ENCODE measurements at regions not wholly inside any gene's neighbourhood (a gene's known extent, or its start where the extent isn't known, plus 50 kb on each side); places are given as distances from the start of the nearest gene placed in this dataset.
"Not testable (repeated sequence)": the region's sequence is repeated elsewhere in the genome, so short reads cannot be mapped to it uniquely, and the experiment has no call there.

GRCh38 chr6:100322886-100323285, 141.8 kb downstream of the SIM1 start:
- DNase-seq (ENCODE audit: low spot score), result no peak

- DNase-seq (ENCODE audit: low spot score), result no peak
Measured at GRCh38 chr6:100320686-100321085, 144.0 kb downstream of the SIM1 start.

DNA sequence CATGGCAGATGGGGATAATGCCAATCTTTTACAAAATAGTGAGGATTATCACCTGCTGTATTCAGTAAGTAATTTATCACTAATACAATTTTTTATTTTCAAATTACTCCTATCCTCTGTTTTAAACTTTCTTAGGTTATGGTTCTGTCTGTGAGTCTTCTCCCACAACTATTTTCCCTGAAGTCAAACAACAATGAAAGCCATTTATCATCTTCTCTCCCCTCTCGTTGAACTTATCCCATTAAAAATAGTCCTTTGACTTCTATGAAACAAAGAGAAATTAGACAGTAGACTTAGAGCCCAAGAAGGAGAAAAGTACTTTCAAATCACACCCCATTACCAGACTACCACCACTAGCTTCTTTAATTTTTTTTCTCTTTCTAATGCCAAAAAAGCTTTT, 147.7 kb downstream of the SIM1 start:
- no peak for DNase-seq (ENCODE audit: low spot score)

GRCh38 chr6:100314186-100314585, 150.5 kb downstream of the SIM1 start:
- DNase-seq (ENCODE audit: low spot score), result no peak

GRCh38 chr6:100311707-100312251, 152.9 kb downstream of the SIM1 start:
- no peak for DNase-seq (ENCODE audit: low spot score)

DNA sequence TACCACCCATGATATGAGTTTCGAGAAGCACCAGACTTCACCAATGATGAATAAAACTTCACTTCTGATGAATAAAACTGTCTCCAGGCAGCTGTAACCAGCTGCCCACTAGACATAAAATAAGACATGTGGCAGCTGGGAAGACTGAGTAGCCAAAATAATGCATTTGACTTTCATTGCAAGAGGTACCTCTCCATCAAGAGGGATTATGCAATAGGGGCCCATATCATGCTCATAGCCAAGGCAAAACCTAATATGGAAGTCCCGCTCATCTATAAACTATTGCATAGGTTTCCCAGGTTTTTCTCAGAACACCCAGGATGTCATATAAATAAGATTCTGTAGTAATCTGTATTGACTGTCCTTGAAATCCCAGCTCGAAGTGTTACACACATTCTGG, 155.5 kb downstream of the SIM1 start:
- DNase-seq (ENCODE audit: low spot score), result no peak

DNA sequence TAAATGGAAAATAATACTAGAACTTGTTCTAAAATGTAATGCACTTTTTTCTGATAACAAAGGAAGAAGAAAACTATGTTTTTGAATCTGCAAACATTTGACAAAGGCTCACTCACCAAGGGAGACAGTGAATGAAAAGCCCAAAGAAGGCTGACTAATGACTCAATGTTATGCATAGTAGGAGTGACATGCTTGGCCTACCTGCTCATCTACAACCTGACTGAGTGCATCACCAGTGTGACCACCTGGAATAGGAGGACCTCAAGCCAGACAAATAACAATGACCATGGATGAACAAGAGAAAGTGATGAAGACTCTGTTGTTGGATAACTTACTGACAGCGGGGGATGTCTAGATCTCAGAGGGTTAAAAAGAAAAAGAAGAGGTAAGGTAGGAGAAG, 157.2 kb downstream of the SIM1 start:
- DNase-seq (ENCODE audit: low spot score), result no peak

DNA sequence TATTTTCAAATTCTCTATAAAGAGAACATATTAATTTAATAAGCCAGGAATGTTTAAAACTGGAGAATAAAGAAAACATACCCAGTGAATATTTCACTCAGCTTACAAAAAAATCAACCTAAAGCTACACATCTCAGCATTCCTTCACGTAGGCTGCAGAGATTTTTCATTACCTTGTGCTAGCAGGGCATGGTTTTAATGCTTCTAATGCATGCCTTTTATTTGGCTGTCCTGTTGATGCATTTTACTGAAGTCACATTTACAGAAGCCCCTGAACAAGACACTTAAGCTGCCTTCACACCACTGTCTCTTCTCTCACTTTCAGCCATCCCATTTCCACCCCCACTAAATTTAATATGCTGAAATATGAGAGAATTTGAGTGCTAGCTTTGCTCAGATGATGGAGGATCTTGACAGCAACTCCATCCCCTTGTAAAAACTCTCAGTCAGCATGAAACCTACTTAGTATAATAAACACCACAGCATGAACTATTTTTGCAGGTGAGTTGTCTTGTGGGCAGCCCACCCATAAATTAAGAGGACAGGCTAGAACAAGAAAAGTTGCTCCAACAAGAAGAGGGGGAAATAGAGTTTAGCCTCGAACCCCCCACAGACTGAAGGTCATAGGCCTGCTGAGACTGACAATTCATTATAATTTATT, 159.4 kb downstream of the SIM1 start:
- DNase-seq (ENCODE audit: low spot score), result no peak

DNA sequence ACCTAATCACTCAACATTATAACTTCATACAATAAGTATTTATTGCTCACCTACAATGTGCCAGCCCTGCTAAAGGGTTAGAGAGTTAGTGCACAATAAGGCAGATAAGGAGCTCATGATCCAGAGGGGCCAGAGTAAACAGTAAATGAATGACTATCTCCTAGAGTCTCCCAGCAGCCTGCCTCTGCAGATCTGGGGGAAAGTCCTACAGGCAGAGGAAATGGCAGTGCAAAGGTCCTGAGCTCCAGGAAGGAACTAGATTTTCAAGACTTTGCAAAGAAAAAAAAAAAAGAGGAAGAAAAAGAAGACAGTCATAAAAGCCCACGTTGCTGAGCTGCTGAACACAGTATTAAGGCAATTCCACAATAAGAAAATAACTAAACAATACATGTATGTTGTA, 160.1 kb downstream of the SIM1 start:
- DNase-seq (ENCODE audit: low spot score), result no peak

GRCh38 chr6:100301731-100302130, 163.0 kb downstream of the SIM1 start:
- DNase-seq (ENCODE audit: low spot score), result no peak

DNA sequence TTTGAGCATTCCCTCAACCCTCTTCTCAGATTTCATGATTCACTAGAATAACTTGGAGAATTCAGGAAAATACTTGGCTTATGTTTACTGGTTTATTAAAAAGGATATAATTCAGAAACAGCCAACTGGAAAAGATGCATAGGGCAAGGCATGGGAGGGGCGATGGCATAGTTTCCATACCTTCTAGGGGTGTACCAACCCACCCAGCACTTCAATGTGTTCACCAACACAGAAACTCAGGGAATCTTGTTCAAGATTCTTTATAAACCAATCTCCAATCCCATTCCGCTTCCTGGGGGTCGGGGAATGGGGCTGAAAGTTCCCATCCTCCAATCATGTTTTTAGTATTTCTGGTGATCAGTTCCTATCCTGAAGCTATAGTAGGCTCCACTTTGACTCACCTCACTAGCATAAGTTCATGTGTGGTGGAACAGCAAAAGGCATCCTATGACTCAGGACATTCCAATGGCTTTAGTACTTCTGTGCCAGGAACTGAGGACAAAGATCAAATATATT, 164.4 kb downstream of the SIM1 start:
- DNase-seq (ENCODE audit: low spot score), result peak; percentile 79

DNA sequence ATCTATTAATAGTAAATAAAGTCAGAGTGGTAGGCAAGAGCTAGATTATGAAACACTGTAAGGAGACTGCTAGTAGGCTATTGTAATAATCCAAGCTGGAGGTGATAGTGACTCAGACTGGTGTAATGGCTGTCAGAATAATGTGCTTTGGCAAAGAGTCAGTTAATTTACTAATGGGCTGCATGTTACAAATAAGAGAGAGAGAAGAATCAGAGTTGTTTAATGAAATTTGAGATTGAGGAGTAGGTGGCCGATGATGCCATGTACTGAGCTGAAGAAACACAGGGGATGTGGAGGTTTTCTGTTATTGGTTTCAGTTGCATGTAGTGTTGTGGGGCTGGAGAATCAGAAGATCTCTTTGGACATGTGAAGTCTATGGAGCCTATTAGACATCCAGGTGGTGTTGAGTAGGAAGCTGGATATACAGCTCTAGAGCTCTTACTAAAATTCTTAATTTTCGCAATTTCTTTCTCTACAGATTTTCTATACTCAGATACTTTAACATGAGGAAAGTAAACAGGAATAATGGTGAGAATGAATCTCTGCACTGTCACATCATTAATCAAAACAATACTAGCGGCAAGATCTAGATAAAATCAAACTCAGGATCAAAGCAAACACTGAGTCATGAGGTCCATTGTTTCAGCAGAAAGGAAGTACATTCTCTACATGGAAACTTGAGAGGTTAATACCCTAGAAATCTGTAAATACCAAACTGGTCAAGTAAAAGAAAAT, 167.7 kb downstream of the SIM1 start:
- peak; percentile 59 for DNase-seq (ENCODE audit: low spot score)

DNA sequence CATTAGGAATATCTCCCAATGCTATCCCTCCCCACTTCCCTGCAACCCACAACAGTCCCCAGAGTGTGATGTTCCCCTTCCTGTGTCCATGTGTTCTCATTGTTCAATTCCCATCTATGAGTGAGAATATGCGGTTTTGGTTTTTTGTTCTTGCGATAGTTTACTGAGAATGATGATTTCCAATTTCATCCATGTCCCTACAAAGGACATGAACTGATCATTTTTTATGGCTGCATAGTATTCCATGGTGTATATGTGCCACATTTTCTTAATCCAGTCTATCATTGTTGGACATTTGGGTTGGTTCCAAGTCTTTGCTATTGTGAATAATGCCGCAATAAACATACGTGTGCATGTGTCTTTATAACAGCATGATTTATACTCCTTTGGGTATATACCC, 169.5 kb downstream of the SIM1 start:
- DNase-seq (ENCODE audit: low spot score), result not testable (repeated sequence)

- DNase-seq (ENCODE audit: low spot score), result no peak
Measured at GRCh38 chr6:100289285-100289684, 175.4 kb downstream of the SIM1 start.

DNA sequence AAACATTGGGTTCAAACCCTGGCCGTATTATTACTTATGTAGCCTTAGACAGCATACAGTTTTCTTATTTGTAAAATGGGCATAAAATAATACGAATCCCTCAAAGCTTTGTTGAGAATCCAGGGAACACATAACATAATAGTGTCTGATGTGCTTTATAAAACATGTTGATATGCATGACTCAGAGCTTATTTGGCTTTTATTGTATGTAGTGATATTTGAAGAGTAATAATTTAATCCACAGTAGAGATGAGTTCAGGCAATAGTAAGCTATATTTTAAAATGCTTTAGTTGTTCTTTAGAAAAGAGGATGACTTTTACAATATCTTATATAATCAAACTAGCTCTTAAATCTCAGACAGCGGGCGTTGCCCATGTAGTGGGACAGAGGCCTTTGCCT, 176.4 kb downstream of the SIM1 start:
- DNase-seq (ENCODE audit: low spot score), result no peak

DNA sequence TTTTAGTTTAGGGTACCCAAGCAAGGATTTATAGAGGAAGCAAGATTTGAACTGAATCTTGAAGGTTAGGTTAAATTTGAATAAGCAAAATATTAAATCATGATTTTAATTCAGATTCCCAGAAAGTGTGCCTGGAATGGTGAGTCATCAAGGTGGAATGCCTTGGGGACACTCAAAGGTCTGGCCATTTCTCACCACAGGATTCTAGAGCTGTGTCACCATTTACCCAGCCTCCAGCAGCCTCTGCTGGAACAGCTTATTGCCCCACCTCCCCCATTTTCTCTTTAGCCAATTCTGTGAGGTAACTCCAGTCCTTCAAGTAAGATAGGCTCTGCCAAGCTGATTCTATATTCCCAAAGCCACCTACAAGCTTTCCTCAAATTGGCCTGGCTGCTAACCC, 181.4 kb downstream of the SIM1 start:
- peak; percentile 59 for DNase-seq (ENCODE audit: low spot score)

DNA sequence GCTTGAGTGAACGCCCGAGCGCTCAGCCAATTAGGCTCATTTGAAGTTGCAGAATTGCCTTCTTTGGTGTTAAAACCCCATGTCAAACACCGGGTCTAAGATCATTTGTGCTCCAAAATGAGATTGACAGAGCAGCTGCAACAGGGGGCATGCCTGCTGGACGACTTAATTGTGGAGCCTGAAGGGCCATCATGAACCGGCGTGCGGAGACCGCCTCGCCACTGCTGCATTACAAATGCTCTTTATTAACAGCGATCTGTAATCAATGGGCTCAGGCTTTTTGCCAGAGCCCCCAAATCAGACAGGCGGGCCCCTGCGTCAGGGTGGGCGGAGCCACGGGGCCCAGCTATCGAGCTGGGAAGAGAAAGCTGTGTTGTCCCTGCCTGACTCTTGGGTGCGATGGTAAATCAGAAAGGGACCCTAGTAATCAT, 183.2 kb downstream of the SIM1 start:
- DNase-seq (ENCODE audit: low spot score), result peak; percentile 20

DNA sequence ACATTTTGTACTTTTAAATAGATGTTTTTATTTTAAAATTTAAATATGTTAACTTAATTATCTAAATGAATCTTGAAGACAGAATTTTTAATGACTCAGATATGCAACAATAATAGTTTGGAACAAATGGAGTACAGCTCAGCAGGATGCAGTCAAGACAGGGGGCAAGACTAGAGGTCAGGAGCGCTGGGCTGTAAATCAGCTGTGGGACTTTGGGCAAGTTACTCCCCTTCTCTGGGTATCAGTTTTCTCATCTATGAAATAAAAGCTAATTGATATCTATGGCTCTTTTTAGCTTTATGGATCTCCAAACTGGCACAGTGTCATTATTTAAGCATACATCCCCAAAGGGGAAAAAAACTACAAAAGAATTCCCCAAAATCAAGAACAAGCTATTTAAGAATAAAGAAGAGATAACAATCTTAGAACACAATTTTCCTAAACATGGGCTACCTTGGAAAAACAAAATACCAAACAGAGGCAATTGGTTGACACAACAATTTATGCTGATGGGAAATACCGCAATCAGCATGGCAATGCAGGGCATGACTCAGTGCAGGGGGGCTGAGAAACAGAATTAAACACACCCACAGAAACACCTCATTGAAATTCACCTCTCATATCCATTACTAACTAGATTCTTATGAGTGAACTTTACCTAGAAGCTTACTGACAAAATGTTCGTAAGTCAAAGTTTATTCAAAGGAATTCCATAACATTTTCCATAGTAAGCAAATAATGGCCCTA, 188.2 kb downstream of the SIM1 start:
- DNase-seq (ENCODE audit: low spot score), result no peak

DNA sequence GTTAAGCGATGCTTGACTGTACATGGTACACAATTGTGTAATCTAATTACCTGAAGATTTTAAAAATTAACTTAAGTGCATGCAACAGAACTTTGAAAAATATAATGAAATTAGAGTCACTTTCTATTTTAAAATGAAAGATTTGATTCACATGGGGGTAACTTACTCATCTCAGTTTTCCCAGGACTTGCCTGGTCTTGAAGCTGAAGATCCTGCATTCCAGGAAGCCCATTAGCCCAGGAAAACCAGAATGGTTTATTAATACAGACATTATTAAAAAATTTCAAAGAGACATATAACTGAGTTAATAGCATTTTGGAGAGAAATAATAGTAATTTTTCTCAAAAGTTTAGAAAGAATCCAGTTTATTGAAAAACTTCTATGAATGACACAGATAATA, 190.6 kb downstream of the SIM1 start:
- no peak for DNase-seq (ENCODE audit: low spot score)

DNA sequence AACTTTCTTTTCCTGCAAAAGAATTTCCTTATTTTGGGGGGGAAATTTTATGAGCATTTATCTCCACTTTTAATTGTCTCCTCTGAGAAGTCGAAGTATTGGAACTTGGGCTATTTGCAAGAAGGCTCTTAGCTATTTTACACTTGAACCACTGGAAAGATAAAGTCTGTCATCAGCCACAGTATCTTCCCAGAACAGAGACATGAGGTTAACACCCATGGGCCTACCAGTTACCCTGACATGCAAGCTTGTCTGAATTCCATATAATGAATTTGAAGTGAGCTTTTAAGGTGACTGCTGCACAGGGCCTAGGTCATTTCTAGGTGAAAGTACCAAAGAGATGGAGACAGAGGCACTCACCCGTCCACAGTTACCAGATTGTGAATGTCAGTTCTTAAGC, 193.1 kb downstream of the SIM1 start:
- DNase-seq (ENCODE audit: low spot score), result no peak

DNA sequence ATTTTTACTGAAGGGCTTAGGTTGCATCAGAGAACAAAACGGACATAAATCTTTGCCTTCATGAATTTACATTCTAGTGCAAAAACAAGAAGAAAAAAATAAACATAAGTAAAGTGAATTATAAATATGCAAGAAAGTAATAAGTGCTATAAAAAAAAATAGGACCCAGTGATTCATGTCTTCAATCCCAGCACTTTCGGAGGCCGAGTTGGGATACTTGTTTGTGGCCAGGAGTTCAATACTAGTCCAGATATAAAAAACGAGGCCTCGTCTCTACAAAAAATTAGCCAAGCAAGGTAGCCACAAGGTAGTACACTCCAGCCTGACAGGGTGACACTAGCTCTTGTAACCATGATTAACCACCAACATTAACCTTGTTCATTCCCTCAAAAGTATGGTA, 193.5 kb downstream of the SIM1 start:
- DNase-seq (ENCODE audit: low spot score), result no peak

GRCh38 chr6:100269189-100269588, 195.5 kb downstream of the SIM1 start:
- DNase-seq (ENCODE audit: low spot score), result peak; percentile 62

GRCh38 chr6:100268326-100268725, 196.4 kb downstream of the SIM1 start:
- DNase-seq (ENCODE audit: low spot score), result no peak

Data from GM03348 (cell line).